ENCODE measurements at regions not wholly inside any gene's neighbourhood (a gene's known extent, or its start where the extent isn't known, plus 50 kb on each side); places are given as distances from the start of the nearest gene placed in this dataset.

- TF ChIP-seq CTCF (IDR thresholded peaks at IDR 0.05) (no peak), POLR2AphosphoS5 (IDR thresholded peaks at IDR 0.05) (no peak)
These were observed 1328.4 kb downstream of the PCDH9 start for GRCh38 chr13:65901723-65902122.

All from suprapubic skin (tissue), 3 donors.